SIG-M5 (cell line): ENCODE measurements at regions not wholly inside any gene's neighbourhood (a gene's known extent, or its start where the extent isn't known, plus 50 kb on each side); places are given as distances from the start of the nearest gene placed in this dataset.
A peak's percentile ranks its signal among the peaks of the same experiment; 100 is the strongest.
"Not testable (repeated sequence)": the region's sequence is repeated elsewhere in the genome, so short reads cannot be mapped to it uniquely, and the experiment has no call there.

Source experiments
- DNase-seq: peaks from one replicate; lab custom pipeline; 2025; lab: John Stamatoyannopoulos, UW

DNA sequence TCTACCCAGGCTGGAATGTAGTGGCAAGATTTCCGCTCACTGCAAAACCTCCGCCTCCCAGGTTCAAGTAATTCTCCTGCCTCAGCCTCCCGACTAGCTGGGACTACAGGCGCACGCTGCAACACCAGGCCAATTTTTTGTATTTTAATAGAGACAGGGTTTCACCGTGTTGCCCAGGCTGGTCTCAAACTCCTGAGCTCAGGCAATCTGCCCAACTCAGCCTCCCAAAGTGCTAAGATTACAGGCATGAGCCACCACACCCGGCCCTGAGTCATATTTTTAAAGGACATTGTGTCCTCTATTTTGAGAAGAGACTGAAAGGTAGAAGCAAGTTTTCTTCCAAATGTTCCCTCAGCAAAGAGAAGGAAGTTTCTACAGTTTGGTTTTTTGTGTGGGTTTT lies 227.1 kb downstream of the KCTD12 start:
- DNase-seq, result not testable (repeated sequence)

DNA sequence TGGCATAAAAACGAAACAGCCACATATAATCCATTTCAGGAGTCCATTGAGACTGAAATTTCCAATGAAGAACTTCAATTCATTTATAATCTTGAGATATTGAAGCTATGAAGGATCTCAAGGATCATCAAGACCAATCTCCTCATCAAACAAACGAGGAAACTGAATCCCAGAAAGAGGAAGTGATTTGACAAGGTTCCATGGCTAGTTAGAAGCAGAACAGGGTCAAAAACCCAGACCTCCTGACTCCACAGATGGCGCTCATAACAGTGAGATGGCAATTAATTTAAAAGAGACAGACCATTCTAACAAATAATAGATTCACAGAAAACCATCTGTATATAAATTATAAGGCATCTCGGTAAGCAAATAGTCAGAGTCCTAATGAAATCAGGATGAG lies 229.7 kb downstream of the KCTD12 start:
- peak; percentile 18 for DNase-seq

DNA sequence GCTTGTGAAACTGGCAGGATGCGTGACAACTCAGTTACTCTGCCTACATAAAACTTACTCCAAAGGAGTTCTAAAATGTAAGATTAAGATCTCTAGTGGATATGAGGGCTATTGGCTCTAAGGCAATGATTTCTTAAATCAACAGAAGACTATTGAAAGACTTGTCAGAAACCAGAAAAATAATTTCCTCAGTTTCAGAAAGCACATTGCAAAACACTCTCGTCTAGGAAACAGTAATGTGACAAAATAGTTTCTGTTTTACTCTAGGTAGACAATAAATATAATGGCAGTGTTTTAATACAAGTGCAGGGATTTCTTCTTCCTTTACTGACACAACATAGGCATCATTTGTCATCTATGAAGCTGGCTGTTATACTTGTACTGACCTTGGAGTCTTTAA lies 230.1 kb downstream of the KCTD12 start:
- no peak for DNase-seq

DNA sequence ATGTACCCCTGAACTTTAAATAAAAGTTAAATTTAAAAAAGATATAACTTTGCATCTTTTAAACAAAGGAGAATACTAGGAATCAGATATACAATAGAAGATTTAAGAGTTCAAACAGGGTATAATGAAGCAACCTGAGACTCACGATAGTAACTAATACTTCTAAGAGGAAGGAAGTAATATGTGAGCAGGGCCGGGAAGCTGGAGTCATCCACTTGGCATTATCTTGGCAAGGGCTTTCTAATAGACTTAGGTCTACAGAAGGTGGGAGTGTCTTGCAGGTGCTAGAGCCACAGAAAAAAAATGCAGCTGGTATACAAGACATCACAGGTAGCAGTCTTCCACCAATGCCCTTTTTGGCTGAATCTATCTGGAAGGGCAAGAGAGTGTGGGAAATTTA lies 231.9 kb downstream of the KCTD12 start:
- no peak for DNase-seq

DNA sequence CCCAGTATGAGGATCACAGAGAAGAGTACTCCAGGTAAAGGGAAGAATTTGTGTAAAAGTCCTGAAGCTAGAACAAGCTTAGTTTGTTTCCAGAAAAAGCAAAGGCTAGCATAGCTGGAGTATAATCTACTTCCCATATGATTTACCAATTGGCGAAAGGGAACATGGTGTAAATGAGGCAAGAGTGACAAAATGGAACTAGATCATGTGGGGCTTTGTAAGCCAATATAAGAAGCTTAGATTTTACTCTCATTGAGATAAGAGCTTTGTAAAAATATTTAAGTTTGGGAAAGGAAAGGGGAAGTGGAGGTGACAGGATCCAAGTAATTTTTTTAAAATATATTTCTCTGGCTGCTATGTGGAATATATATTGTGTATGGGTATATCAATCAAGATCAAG lies 234.9 kb downstream of the KCTD12 start:
- no peak for DNase-seq

DNA sequence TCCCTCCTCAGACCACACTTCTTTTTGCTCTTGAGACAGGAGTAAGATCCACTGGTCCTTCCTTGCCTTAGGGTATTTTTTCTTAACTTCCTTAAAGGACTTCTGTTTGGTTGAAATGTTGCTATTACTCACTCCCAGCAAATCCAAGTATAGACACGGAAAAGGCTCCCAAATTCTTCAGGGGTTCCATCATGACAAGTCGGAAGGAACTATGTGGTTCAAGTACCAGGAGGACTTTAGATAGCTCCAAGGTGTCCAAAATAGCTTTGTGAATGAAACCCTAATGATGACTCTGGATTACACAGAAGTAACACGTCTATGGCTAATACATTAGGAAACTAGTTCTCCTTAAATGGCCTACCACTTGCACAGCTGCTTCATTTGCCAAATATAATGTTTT lies 238.7 kb downstream of the KCTD12 start:
- no peak for DNase-seq

DNA sequence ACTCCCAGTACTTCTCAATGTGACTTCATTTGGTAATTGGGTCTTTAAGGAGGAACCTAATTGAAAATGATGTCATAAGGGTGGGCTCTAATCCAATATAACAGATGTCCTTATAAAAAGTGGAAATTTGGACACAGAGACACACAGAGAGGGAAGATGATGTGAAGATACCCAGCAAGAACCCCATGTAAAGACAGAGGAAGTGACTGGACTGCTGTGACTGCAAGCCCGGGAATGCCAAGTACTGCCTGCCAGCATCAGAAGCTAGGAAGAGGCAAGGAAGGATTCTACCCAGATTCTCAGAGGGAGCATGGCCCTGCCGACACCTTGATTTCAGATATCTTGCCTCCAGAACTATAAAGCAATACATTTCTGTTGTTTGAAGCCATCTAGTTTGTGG lies 239.3 kb downstream of the KCTD12 start:
- no peak for DNase-seq

DNA sequence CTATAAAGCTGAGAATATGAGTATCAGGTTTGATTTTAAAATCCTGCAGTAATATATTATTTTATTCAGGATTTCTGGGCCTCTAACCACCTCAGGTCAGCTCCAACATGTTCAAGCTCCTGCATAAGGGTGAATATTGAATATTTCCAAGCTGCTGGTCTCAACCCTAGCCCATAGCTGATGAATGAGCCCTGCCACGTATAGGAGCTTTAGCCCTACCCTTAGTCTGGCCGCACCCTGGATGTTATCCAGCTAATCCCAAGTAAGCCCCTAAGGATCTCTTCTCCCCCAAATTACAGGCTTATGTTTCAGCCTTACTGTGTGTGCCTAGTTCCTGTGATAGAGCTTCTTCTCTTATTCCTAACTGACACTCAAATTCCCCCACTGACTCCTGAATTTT lies 240.6 kb downstream of the KCTD12 start:
- DNase-seq, result no peak

DNA sequence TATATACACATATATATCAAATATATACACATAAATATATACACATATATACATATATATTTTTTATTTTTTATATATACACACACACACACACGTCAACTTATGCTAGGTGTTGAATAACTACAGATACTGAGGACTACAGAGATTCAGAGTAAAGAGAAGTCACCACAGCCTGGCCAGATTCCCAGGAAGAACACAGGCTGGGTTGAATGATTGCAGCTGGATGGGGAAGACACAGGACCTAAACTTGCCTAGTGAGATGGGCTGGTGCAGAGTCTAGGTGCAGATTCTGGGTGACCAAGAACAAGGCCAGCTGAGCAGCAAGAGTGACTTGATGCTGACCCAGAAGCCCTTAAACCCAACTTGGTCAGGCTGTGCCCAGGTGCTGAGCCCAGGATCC lies 241.3 kb downstream of the KCTD12 start:
- DNase-seq, result no peak

DNA sequence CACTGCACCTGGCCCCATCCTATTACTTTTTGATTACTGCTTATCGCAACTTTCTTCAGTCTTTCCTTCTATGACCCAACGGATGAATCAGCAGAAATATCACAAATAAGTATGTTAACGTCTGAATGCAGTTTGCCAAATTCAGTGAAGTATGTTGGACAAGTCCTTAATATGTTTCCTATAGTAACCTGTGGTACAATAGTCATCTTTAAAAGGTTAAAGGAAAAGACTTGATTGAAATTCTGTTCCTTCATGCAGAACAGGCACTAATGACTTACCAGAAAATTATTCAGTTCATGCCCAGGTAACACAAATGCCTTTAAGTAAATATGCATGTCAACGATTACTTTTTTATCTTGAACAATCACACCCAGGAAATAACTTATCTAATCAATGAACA lies 242.6 kb downstream of the KCTD12 start:
- DNase-seq, result no peak

DNA sequence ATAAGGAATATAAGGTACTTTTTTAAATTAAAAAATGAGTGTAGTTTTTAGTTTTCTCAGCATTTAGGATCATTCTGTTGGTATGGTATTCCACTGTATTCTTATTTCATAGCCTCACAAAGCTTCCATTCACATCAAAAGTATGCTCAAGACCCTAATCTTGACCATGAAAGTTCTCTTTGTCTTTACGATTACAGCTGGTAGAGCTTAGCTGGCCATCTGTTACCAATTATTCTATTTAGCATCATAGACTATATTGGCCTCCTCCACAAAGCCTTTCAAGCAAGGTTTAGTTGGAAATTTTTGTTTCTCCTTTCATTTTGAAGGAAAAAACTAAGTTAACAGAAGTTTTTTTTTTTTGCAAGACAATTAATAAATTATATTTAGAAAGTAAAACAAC lies 245.1 kb downstream of the KCTD12 start:
- no peak for DNase-seq

DNA sequence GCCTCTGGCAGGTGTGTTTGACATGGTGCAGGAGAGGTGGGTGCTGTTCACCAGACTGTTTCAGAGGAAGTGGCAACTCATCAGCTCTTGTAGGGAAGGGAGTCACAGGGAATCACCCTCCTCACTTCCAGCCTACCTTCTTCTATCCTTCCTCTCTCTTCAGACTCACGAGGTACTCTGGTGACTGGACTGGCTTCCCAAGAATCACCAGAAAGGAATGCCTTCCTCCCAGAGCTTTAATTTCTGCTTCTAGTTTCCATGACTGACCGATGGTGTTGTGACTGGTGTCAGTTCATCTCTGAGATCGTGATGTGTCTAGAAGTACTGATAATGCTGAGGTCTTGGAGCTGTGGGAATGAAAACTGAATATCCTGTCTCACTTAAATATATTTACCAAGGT lies 247.3 kb downstream of the KCTD12 start:
- DNase-seq, result no peak

DNA sequence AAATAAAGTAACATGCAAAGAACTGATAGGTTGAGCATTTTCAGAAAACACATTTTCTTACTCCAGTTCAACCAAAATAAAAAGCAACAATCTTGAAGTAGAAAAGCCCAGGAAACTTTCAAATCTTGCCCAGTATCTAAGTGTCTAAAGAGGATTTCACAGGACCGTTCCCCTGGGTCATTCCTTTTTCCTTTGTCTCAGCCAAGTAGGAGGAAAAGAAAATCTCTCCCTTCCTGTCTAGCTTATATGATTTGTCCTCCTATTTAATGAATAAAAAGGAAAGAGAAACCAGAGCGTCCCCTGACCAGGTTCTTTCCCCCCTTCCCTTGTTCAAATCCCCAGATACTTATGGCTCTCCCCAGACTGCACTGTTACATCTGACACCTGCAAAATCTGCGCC lies 248.0 kb downstream of the KCTD12 start:
- no peak for DNase-seq

DNA sequence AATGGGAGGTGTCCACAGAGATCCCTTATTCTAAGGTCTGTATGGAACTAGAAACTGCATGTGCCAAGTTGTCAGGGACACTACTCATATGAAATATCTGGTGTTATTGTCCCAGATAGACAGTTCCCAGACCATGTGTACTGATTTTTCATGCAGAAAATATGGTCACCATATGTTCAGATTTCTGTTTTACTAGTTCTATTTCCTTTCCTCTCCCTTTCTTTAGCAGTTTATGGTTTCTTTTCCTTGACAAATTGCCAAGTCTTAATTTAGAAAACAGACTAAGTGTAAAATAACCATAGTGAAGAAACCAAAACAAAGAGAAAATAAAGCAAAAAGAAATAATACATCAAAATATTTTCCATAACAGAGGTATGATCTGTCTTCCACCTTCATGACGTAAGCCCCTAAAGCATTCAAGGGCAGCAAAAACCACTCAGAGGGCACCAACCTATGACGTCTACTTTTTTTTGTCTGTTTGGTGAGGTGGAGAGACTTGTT lies 248.5 kb downstream of the KCTD12 start:
- DNase-seq, result no peak

DNA sequence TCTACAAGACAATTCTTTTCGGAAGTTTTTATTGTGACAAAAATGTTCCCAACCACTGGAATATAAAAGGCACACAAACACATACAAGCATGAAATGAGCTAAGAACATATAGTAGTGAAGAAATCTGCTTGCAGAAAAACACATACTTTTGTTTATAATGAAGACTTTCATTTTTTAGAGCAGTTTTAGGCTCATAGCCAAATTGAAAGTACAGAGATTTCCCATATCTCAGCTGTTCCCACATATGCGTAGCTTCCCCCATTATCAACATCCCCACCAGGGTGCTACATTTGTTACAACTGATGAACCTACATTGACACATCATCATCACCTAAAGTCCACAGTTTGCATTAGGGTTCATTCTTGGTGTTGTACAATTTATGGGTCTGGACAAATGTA lies 249.4 kb downstream of the KCTD12 start:
- DNase-seq, result no peak

DNA sequence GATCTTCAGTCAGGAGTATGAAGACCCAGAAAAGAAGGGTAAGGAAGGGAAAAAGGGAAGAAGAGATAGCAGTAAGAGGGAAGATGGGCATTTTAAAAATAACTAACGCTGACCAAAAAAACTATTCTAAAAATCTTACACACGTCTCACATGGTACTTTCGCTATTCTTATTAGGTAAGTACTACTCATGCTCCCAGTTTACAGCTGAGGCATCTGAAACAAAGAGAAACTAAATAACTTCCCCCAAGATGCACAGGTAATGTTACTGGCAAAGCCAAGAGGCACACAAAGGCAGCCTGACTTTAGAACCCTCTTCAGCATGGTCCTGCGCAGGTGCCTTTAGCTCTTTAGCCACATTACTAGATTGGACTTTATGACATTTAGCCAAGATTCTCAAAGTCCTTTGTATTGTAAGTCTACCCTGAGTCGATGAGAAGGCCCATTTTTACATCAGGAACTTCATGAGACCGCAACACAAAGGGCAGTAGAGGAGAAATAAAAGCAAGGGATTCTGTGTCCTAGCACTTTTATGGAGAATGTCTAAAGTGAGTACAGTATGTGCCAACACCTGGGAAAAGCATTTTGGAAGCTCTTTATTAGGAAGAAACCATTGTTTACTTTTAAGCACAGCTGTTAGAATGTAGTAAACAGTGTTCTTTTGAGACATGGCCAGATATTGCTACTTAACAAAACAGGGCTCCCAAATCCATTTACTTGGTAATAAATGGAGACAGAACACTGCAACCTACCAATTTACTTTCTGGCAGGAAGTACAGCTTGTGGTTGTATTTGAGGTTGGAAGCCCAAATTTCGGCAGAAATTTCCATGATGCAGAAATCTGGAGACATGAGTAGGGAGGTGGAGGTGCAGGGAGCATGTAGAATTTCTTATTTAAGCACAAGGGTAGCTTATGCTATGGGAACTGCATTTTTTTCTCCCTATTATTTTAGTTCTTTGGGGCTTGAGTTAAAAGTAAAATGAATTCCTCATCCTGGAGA lies 250.7 kb downstream of the KCTD12 start:
- DNase-seq, result no peak

DNA sequence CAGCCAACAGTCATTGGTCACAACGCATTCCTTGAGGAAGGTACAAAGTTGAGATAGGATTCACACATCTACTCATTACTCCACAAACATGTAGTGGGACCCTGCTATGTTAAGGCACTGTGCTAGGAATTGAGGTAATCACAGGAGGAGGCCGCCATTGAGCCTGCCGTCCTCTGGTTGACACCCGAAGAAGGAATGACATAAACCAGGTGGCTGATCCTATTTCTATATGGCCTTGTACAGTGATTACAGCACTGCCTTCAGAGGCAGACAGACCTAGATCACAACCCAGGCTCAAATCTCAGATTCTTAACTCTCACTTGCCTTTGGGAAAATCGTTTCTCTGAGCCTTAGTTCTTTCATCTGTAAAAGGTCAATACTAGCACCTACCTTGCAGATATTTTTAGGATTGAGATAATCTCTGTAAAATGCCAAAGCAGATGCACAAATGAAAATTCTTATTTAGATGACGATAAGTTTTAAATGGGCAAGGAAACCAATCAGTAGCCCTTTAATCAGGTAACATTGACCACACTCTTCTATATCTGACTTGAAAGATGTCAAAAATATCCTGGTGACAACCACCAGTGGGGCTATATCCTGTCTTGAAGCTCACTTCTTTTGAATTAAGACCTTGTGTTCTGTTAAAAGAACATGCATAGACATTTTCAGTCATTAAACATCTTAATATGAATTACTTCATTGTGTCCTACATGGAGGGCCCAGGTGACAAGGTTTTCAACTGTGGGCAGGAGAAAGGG lies 251.6 kb downstream of the KCTD12 start:
- no peak for DNase-seq

DNA sequence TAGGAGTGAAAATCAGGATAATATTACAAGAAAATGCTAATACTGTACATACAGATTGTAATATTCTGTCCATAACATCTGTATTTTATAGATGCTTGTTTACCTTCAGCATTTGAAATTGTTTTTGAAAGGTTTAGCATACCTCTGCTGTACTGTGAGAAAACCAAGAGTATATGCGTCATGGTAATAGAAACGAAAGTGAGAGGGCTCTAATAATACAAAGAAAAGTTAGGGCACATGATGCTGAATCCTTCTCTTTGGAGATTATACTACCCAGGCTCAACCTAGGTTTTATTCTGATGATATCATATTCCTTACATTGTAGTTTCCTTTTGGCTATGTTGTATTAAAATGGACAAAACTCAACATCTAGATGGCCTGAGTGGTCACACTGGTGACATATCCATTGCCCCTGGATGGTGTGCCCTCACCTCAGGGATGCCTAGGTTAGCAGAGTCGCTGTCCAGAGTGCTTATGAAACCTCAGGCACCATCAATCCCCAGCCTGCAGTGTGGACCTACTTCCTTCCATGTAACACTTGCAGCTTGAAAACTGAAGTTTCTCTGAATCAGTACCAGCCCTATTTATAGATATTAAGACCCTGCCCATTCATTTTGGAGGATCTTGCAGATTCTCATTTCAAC lies 253.7 kb downstream of the KCTD12 start:
- DNase-seq, result no peak

DNA sequence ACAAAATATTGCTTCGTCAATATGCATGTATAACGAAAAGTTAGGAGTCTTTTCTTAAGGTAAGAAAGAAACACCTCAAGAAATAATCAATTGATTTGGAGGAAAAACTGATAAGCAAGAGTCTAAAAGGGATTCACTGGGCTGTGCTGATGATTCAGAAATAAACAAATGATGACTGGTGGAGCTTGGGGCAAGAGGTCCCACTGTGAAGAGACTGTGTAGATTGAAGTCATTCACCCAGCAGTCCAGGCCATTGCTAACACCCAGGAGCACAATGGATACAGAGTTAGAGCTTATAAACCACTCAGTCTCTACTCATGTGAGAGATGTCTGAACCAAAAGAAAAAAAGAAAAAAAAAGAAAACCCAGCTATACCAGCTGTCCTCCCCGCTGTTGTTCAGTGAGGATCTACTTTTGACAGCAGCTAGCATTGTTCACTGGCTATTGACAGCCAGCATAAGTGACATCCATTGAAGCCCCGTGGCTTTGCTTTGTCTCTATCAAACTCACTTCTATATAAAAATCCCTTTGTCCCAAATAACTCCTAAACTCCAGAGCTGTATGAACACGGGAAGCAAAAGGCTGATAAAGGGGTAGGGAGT lies 255.5 kb downstream of the KCTD12 start:
- DNase-seq, result no peak

DNA sequence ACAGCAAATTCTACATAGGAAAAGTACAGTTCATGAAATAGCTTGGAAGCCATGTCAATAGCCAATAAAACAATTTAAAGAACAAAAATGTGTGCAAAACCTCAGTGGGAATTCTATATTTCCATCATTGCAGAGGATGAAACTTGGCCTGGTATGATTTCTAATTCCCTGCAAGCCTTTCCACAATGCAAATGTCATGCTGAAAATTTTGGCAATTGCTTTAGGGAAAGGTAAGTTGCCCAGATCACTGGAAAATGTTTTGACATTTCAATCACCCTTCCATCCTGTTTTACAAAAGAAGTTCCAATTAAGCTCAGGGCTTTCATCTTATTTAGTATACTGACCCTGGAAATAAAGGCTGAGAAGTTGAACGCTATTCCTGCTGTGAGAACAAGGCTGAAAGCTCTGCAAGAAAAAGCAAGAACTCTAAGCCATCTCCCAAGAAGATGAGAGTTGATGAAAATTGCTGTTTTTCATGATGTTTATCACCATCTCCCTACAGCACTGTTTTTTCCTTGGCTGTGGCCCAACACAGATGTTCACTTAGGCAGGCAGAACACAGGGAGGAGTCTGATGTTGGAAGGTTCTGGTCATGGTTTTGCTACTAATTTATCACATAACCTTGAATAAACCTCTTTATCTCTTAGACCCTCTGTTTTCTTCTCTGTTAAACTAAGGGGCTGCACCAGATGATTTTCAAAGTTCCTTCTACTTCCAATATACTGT lies 263.7 kb downstream of the KCTD12 start:
- DNase-seq, result no peak

DNA sequence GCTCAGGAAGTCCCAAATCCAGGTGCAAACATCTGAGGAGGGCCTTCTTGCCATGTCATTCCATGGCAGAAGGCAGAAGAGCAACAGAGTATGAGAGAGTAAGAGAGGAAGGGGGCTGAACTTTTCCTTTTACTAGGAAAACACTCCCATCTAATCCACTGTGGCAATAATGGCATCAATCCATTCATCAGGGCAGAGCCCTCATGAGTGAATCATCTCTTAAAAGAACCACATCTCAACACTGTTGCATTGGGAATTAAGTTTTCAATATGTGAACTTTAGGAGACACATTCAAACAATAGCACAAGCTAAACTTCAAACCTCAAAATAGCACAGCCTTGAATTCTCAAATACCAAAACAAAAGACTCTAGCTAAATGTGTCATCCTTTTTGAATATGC lies 264.5 kb downstream of the KCTD12 start:
- DNase-seq, result no peak
